Skeletal muscle satellite cell (primary cell): ENCODE measurements at regions not wholly inside any gene's neighbourhood (a gene's known extent, or its start where the extent isn't known, plus 50 kb on each side); places are given as distances from the start of the nearest gene placed in this dataset.

Experiments
- H3K27me3 ChIP-seq: 2 replicates; pipeline ENCODE4 v1.7.0; 2013; ENCODE audit warnings: low read length; ENCODE audit not compliant: control insufficient read depth, insufficient read depth
- H3K36me3 ChIP-seq: 2 replicates; pipeline ENCODE4 v1.7.0; 2013; ENCODE audit warnings: mild to moderate bottlenecking, control low read depth, low read length; ENCODE audit not compliant: insufficient read depth
- H3K4me1 ChIP-seq: 2 replicates; pipeline ENCODE4 v1.7.0; 2013; ENCODE audit warnings: low read length; ENCODE audit not compliant: control insufficient read depth, insufficient read depth
- H3K4me2 ChIP-seq: 2 replicates; pipeline ENCODE4 v1.7.0; 2013; ENCODE audit warnings: mild to moderate bottlenecking, low read length
- H3K4me3 ChIP-seq: 2 replicates; pipeline ENCODE4 v1.7.0; 2013; ENCODE audit warnings: low read length
- H3K9ac ChIP-seq: 2 replicates; pipeline ENCODE4 v1.7.0; 2013; ENCODE audit warnings: mild to moderate bottlenecking, low read depth, low read length, moderate library complexity
- H3K9me3 ChIP-seq: replicated peaks from 2 replicates; pipeline ENCODE4 v1.7.0; 2013; ENCODE audit warnings: mild to moderate bottlenecking, control low read depth, low read length

DNA sequence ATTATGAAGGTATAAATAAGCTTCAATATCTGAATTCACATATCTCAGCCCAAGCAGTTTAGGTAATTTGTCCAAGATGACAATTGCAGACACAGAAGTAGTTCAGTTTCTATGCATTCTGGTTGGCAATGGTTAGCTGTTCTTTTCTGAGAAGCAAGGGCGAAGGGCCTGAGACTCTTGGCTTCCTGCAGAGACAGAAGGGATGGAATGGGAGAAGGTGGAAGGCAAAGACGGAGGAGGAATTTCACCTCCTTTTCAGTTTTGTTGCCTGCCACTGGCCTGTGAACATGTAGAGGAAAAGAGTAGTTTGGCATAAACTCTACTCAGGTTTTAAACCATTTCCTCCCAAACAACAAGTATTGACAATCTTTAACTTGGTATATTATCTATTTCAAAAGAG, 180.7 kb upstream of the HS3ST5 start:
- Histone ChIP-seq H3K27me3 (no peaks in the 10 kb centered on the region), H3K4me3 (no peak overlapping the region), H3K9ac (no peak overlapping the region), H3K36me3 (no peaks in the 10 kb centered on the region), H3K9me3 (no peaks in the 10 kb centered on the region), H3K4me1 (no peaks in the 10 kb centered on the region), H3K4me2 (no peak overlapping the region)

DNA sequence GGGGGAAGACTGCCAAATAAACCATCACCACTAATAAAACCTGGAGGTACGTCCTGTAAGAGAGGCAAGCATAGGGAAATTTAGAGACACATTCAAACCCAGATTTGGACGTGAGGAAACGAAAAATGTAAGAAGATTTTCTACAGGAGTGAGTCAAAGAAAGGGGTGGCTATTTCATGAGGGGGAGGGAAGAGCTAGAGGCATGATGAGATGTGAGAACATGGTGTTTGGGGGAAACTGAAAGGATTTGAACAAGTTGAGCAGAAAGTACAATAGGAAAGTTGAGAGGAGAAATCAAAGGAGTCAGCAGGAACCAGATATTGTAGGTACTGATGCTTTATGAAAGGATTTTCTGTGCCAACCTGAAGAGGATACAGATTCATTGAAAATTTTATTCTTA, 179.1 kb upstream of the HS3ST5 start:
- Histone ChIP-seq H3K4me1 (no peaks in the 10 kb centered on the region), H3K9me3 (no peaks in the 10 kb centered on the region), H3K9ac (no peak overlapping the region), H3K4me3 (no peak overlapping the region), H3K36me3 (no peaks in the 10 kb centered on the region), H3K4me2 (no peak overlapping the region), H3K27me3 (no peaks in the 10 kb centered on the region)

DNA sequence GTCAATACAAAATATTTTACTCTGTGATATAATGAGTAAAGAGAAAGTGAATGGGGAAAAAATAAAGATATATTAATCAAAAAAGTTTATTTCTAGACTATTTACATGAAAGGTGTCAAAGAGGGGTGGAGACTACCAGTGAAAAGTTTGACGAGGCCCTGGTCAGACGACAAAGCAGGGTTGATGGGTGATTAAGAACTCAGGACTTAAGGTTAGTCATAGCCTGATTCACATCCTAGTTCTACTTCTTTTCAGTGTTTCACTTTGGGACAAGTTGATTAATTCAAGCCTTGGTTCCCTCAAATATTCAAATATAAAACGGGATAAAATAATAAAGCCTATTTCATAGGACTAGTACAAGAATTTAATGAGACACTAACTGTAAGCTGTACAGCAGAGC, 178.2 kb upstream of the HS3ST5 start:
- H3K9ac ChIP-seq, result no peak overlapping the region
- no peak overlapping the region for H3K4me2 ChIP-seq
- no peak overlapping the region for H3K4me3 ChIP-seq
- no peaks in the 10 kb centered on the region for H3K27me3 ChIP-seq
- H3K4me1 ChIP-seq, result no peaks in the 10 kb centered on the region
- H3K36me3 ChIP-seq, result no peaks in the 10 kb centered on the region
- H3K9me3 ChIP-seq, result no peaks in the 10 kb centered on the region

DNA sequence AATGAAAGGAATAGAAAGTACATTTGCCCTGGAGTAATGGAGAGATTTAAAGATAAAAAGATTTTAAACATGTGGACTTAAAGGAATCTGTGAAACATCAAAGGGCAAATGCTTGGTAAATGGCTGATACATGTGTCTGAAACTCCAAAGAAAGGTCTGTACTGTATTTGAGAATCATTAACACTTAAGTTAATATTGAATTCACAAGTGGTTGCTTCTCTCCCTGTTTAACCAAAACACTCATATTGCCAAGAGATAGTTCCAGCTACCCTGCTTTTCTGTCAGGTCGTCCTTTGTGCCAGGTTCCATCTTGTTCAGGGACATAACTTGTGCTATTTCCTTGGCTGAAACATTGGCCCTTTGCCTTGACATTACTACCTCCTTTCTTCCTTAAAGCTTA, 171.3 kb upstream of the HS3ST5 start:
- Histone ChIP-seq H3K4me1 (no peaks in the 10 kb centered on the region), H3K4me2 (no peak overlapping the region), H3K27me3 (no peaks in the 10 kb centered on the region), H3K4me3 (no peak overlapping the region), H3K9me3 (no peaks in the 10 kb centered on the region), H3K36me3 (no peaks in the 10 kb centered on the region), H3K9ac (no peak overlapping the region)

DNA sequence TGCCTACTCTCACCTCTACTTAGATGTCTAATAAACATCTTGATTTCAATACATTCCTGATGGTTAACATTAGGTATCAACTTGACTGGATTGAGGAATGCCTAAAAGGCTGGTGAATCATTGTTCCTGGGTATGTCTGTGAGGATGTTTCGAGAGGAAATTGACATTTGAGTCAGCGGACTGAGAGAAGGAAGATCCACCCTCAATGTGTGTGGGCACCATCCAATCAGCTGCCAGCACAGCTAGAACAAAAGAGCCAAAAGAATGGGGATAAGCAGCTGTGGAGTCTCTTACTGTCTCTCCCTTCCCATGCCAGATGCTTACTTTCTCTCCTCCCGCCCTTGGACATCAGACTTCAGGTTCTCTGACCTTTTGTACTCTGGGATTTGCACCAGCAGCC, 128.6 kb upstream of the HS3ST5 start:
- H3K4me1 ChIP-seq, result no peaks in the 10 kb centered on the region
- no peak overlapping the region for H3K4me2 ChIP-seq
- no peak overlapping the region for H3K9ac ChIP-seq
- H3K4me3 ChIP-seq, result no peak overlapping the region
- no peaks in the 10 kb centered on the region for H3K9me3 ChIP-seq
- H3K36me3 ChIP-seq, result no peaks in the 10 kb centered on the region
- no peaks in the 10 kb centered on the region for H3K27me3 ChIP-seq

DNA sequence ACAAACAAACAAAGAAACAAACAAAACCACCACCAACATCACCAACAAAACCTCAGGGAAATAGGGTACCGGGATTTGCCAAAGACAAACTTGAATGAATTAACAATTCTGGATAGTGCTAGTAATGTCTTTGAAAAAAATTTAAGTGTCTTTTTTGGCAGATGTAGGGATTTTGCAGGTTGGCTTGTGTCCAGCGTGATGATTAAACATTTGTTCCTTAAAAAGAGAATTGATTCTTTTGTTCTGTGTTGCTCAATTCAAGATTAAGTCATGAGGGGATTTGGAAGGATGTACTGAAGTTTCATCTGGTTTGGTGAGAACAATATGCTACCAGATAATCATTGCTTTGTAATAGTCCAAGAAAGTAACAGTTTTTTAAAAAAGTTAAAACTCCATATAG, 125.1 kb upstream of the HS3ST5 start:
- Histone ChIP-seq H3K4me1 (no peaks in the 10 kb centered on the region), H3K9ac (no peak overlapping the region), H3K4me2 (no peak overlapping the region), H3K27me3 (no peaks in the 10 kb centered on the region), H3K9me3 (no peaks in the 10 kb centered on the region), H3K36me3 (no peaks in the 10 kb centered on the region), H3K4me3 (no peak overlapping the region)

DNA sequence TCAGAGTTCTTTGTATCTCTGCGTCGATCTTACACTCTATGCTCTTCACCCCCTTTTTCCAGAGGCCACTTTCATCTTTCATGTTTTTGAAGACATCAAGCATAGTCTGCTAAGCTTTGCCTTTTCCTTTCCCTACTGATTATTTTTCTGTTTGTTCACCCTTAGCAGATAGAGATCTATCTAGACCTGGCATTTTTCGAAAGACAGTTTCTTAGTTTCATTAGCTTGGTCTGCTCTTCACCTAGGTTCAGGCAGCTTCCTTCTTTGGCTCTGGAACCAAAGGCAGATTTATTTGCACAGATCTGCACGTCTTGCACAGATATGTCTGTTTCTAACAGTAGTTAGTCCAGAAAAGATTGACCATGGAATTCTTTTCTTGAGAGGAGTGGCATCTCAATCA, 122.7 kb upstream of the HS3ST5 start:
- H3K36me3 ChIP-seq, result no peaks in the 10 kb centered on the region
- H3K4me2 ChIP-seq, result no peak overlapping the region
- no peak overlapping the region for H3K4me3 ChIP-seq
- no peak overlapping the region for H3K9ac ChIP-seq
- H3K27me3 ChIP-seq, result no peaks in the 10 kb centered on the region
- H3K9me3 ChIP-seq, result no peaks in the 10 kb centered on the region
- no peaks in the 10 kb centered on the region for H3K4me1 ChIP-seq

DNA sequence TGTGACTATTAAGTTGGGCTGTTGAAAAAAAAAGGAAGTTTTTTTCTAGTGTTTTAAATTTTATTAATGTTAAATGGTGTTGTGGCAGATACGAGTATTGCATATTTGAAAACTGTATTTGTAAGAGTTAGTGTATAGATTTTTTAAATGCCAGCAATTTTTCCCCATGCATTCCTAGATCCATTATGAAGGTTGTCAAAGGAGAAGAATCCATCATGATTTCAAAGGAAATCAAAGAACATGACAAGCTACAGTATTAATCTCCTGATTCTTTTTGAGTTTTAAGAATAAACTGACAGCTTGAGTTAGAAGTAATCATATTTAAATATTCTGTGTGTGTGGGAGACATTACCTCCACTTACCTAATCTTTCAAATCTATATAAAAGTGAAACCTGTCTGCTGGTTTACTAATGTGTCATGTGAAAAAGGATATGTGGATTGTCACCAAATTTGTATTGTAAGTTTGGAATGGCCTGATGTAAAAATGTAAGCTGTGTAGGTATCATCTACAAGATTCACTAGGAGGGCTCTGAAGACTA, 111.0 kb upstream of the HS3ST5 start:
- no peak overlapping the region for H3K9ac ChIP-seq
- no peaks in the 10 kb centered on the region for H3K27me3 ChIP-seq
- H3K4me1 ChIP-seq, result no peaks in the 10 kb centered on the region
- no peak overlapping the region for H3K4me3 ChIP-seq
- no peaks in the 10 kb centered on the region for H3K36me3 ChIP-seq
- no peak overlapping the region for H3K4me2 ChIP-seq
- no peaks in the 10 kb centered on the region for H3K9me3 ChIP-seq

DNA sequence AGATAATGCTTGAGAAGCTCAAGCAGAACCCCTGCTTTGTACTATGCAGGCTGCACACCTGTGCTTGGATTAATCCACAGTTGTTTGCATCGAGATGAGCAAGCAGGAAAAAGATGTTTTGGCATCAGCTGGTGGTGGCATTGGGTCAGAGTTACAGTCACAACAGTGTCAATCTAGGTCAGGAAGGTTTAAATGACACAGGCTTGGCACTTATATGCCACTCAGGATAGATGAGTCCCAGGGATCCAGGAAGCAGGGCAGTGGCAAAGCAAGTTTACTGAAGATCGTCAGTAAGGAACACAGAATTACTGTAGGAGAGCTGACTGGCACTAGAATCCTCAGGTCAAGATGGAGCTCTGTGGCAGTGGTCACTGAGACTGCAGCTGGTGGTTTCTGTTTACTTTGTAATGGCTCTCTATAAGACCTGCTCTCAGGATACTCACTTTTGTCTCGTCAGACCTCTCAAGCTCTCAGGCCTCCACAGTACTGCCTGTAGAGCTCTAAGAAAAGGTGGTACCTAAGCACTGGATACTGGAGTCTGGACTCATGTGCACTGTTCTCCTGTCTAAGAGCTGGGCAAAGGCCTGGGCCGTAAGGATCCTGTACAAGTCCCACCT, 110.1 kb upstream of the HS3ST5 start:
- Histone ChIP-seq H3K9me3 (no peaks in the 10 kb centered on the region), H3K4me2 (no peak overlapping the region), H3K4me3 (no peak overlapping the region), H3K27me3 (no peaks in the 10 kb centered on the region), H3K9ac (no peak overlapping the region), H3K36me3 (no peaks in the 10 kb centered on the region), H3K4me1 (no peaks in the 10 kb centered on the region)

DNA sequence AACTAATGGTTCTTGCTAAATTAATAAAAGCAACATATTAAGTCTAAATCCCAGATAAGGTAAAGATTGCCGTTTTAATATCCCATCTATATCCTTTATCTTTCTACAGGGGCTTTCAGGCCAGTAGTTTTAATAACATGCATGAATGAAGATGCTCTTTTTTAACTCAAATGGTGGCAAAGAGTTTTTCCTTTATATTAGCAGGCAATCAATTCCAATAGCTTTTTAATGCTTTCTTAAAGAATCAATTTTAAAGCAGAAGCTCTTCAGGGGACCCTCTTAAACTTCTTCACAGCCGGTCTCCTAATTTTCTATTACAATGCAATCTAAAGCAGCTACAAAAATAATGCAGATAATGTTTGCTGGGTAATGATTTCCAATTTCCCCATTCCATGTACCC, 107.8 kb upstream of the HS3ST5 start:
- Histone ChIP-seq H3K36me3 (no peaks in the 10 kb centered on the region), H3K4me1 (no peaks in the 10 kb centered on the region), H3K9ac (no peak overlapping the region), H3K9me3 (no peaks in the 10 kb centered on the region), H3K4me2 (no peak overlapping the region), H3K4me3 (no peak overlapping the region), H3K27me3 (no peaks in the 10 kb centered on the region)

DNA sequence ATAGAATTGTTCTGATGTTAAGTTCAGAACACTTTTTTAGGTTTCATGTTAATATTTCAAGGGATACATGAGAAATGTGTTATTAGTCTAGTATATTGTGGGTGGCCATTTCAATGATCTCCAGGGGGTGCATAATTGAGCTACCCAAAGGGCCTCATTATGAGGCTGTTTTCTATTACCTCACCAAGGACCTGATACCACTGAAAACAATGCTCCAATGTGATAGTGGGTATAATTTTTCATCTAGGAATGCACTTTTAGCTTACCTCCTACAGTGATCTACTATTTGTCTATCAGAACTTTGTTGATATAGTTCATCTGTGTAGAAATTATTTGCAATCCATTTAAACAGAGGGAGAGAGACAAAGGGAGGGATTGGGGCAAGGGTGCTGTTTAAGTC, 106.8 kb upstream of the HS3ST5 start:
- Histone ChIP-seq H3K36me3 (no peaks in the 10 kb centered on the region), H3K27me3 (no peaks in the 10 kb centered on the region), H3K4me2 (no peak overlapping the region), H3K9ac (no peak overlapping the region), H3K9me3 (no peaks in the 10 kb centered on the region), H3K4me3 (no peak overlapping the region), H3K4me1 (no peaks in the 10 kb centered on the region)

DNA sequence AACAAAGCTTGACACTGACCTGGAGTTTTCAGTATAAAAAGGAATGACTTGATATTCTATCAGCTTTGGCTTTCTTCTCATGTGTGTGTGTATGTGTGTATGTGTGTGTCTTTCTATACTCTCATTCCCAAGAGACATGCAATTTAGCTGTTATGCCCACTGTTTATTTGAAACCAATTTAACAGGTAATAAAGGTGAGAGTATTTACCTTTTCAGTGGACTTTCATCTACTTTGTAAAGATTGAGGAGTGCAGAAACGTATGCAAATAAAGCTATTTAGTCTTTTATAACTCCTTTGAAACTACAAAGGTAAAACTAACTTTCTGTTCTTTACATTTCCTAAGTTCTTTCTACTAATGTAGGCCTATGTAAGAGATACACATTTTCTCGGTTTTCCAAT, 103.5 kb upstream of the HS3ST5 start:
- no peak overlapping the region for H3K4me3 ChIP-seq
- no peaks in the 10 kb centered on the region for H3K36me3 ChIP-seq
- H3K4me1 ChIP-seq, result no peaks in the 10 kb centered on the region
- H3K4me2 ChIP-seq, result no peak overlapping the region
- no peaks in the 10 kb centered on the region for H3K27me3 ChIP-seq
- H3K9me3 ChIP-seq, result no peaks in the 10 kb centered on the region
- H3K9ac ChIP-seq, result no peak overlapping the region
